HG03575 (cell line): ENCODE measurements at regions not wholly inside any gene's neighbourhood (a gene's known extent, or its start where the extent isn't known, plus 50 kb on each side); places are given as distances from the start of the nearest gene placed in this dataset.
"Not testable (repeated sequence)": the region's sequence is repeated elsewhere in the genome, so short reads cannot be mapped to it uniquely, and the experiment has no call there.

Experiments used
- ATAC-seq: cut with Tn5 transposase; IDR thresholded peaks from one replicate; pipeline ENCODE4 v1.9.1; 2021; ENCODE audit not compliant: unreplicated experiment, insufficient number of reproducible peaks, low FRiP score; ENCODE audit errors: extremely low read depth

DNA sequence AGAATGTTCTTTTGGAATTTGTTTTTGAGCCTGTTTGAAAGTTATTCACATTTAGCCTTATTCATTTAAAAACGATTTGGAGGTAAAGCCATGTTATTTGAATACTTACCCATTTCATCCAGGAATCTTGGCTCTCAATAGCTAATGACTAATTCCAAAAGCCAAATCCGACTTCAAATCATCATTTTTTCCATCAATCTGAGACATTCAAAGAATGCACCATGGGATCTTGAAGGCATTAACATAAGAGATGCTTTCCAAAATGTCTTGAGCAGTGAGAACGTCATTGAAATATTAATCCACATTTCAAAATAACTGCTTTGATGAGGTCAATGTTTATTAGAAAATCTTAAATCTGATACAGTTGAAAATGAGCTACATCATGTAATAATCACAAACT, 617.0 kb upstream of the RORB start:
- ATAC-seq = no peak

GRCh38 chr9:73889023-73889422, 608.1 kb upstream of the RORB start:
- no peak for ATAC-seq

GRCh38 chr9:73890685-73891277, 606.4 kb upstream of the RORB start:
- no peak for ATAC-seq

DNA sequence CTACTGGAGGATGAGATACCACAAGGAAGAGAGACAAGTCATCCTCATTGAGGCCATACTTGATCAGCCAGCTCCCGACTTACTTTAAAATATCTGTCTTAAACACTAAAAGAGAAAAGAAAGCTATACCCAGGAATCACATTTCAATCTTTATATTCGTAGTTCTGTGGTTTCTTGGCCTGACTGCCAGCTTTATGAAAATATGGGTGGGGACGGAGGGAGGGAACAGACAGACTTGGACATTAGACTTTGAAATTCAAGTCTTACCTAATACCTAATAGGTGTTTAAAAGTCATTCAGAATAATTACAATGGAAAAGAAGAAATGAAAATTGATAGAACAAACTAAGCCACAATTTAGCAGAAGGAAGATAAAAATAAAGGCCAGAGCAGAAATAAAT, 604.8 kb upstream of the RORB start:
- no peak for ATAC-seq

DNA sequence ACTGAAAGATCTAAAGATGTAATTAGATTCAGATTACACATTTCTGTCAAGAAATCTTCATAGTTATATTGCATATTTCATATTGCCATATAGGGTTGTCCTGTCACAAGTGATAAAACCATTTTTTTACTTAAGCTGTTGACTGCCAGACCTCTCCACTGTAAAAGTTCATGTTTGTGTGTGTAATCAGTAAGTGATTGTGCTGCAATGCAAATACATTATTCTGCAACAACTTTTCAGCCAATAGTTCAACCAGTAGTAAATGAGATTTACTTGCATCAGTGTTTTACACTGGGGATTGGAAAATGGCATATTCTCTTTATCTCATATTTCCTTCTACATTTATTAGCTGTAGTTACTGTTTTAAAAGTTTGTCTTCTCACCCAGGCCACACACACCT, 603.9 kb upstream of the RORB start:
- ATAC-seq = no peak

DNA sequence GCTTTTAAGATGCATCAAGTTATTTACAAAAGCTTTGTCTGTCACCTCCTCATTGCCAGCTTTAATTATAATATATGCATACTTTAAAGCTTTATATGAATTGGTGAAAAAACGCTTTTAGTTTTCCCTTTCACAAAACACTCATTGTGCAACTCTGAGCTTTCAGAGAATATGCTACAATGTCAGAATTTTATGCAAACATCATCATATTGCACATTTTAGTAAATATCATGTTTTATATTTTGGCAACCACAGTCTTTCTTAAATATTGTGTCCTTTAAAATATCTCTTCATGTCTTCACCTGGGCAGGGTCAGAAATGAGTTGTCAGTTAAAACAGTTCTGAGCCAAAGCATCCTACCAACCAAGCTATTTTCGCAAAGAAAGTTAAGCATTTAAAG, 601.1 kb upstream of the RORB start:
- no peak for ATAC-seq

GRCh38 chr9:73906671-73907070, 590.5 kb upstream of the RORB start:
- ATAC-seq = no peak

DNA sequence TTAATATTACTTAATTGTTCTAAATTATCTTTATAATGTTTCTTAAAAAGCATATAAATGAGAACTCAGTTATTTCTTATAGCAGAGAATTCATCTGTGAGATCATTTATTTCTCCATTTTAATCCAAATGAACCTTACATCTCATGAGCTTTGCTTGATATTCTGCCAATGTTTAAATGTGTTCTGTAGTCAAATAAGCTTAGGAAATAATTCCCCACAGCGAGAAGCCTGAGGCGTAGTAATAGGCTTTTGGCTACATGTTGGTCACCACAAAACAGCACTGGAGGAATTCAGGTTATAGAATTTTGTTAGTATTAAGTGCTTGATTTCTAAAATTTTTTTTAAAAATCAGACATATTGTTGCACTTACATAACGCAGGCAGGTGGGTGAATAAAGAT, 585.3 kb upstream of the RORB start:
- ATAC-seq = no peak

DNA sequence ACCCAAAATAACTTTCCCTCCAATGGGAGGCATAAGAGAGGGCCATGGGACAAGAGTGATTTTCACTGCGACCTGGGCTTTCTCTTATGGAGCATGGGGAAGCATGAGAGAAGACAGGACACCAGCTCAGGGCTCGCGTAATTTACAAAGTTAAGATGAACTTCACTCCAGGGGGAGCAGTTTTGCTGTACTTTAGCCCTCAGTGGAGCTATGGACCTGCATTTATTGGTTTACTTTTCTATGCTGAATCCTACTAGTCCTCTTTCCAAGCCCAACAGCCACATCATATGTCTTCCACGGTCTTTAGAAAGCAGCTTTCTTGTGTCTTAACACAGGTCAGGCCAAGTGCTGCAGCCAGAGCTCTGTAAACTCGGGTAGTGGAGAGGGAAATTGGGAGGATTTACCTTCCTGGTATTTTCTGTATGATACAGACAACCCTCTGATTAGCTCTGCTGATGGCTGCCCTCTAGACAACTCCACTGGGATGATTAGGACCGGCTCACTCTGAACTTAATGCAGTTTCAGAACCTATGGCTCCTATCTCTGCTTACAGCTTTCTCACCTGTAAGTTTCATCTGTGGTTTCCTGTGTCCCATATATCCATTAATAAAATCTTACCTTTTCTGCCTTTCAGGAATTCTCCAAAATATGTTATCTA, 581.0 kb upstream of the RORB start:
- ATAC-seq = no peak

GRCh38 chr9:73919712-73920111, 577.4 kb upstream of the RORB start:
- ATAC-seq = no peak

DNA sequence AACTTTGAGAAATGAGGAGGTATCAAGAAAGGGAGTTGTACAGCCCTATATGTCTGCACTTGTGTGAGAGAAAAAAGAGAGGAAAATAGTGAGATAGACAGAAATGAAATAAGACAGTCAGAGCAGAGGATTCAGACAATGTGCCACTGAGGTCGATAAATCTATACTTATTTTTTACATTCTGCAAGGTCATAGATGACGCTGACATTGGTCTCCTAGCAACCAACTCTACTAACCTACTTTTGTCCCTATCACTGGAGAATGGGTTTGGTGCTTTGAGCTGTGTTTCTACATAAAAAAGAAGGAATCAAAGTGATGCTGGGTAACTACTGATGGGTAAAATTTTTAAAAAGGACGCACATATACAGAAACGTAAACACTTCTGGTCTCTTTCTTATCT, 573.3 kb upstream of the RORB start:
- ATAC-seq = no peak

GRCh38 chr9:73951147-73951546, 546.0 kb upstream of the RORB start:
- ATAC-seq = no peak

GRCh38 chr9:73962792-73963191, 534.3 kb upstream of the RORB start:
- no peak for ATAC-seq

- no peak for ATAC-seq
These were observed 527.2 kb upstream of the RORB start for GRCh38 chr9:73969936-73970335.

DNA sequence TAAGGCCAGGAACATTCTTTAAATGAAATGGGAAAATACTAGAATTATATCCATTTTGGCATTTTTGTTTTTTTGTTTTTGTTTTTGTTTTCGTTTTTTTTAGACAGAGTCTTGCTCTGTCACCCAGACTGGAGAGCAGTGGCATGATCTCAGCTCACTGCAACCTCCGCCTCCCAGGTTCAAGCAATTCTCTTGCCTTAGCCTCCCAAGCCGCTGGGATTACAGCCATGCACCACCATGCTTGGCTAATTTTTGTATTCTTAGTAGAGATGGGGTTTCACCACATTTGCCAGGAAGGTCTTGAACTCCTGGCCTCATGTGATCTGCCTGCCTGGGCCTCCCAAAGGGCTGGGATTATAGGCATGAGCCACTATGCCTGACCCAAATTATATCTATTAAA, 520.7 kb upstream of the RORB start:
- not testable (repeated sequence) for ATAC-seq

DNA sequence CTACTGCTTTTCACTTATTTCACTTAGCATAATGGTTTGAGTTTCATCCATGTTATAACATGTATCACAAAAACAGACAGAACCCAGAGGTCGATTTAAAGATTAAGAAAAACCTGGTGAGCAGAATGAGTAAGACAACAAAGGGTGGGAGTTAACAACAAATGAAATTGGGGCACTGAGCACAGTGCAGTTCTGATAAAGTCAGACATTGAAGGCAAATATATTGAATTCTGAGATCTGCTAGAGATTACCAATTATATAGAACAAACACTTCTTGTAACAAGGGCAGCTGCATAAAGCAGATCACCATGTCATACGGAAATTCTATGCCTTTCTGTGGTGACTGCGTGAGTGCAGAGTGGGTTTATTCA, 517.3 kb upstream of the RORB start:
- ATAC-seq = no peak

GRCh38 chr9:73980754-73981153, 516.4 kb upstream of the RORB start:
- no peak for ATAC-seq

- ATAC-seq = no peak
These were observed 515.7 kb upstream of the RORB start for GRCh38 chr9:73981405-73981804.

GRCh38 chr9:73995836-73996235, 501.3 kb upstream of the RORB start:
- no peak for ATAC-seq

DNA sequence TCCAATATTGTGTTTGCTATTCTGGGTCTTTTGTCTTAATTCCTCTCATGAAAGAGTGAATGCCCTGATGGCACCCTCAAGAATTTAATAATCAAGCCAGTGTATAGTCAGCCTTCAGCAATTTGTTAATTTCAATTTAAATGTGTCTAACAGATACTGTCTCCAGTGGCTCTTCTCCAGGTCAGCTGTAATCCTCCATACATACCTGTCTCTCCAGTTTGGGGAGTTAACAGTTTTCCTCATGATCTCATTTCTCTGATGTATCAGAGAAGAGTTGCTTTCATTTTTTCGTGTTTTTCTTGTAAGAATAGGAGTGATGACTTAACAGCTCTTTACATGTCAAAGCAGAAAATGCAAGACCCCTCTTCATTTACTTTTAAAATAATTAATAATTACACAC, 500.3 kb upstream of the RORB start:
- no peak for ATAC-seq

- ATAC-seq = no peak
These were observed 495.8 kb upstream of the RORB start for GRCh38 chr9:74001382-74001781.
